ENCODE measurements at regions not wholly inside any gene's neighbourhood (a gene's known extent, or its start where the extent isn't known, plus 50 kb on each side); places are given as distances from the start of the nearest gene placed in this dataset.
"Not testable (repeated sequence)": the region's sequence is repeated elsewhere in the genome, so short reads cannot be mapped to it uniquely, and the experiment has no call there.

- no peaks in the 10 kb centered on the region for H3K9me3 ChIP-seq
- H3K27ac ChIP-seq = no peak overlapping the region
- H3K4me3 ChIP-seq = no peak overlapping the region
- no peak for ATAC-seq
- TF ChIP-seq CTCF (IDR thresholded peaks at IDR 0.05) = no peak
- H3K36me3 ChIP-seq = no peaks in the 10 kb centered on the region
- no peaks in the 10 kb centered on the region for H3K4me1 ChIP-seq
- intact Hi-C loops (cut with DNase I) = no loop called here
- DNase-seq = no peak
- no peaks in the 10 kb centered on the region for H3K27me3 ChIP-seq (ENCODE audit: low read depth)
These were observed 580.2 kb upstream of the PTPRD start for GRCh38 chr9:11192993-11193392.

GRCh38 chr9:11194246-11194645, 581.4 kb upstream of the PTPRD start:
- H3K9me3 ChIP-seq = no peaks in the 10 kb centered on the region
- TF ChIP-seq CTCF (IDR thresholded peaks at IDR 0.05) = no peak
- ATAC-seq (no peak), DNase-seq (no peak)
- no peak overlapping the region for H3K27ac ChIP-seq
- H3K36me3 ChIP-seq = no peaks in the 10 kb centered on the region
- H3K27me3 ChIP-seq (ENCODE audit: low read depth) = no peaks in the 10 kb centered on the region
- intact Hi-C loops (cut with DNase I) = no loop called here
- H3K4me3 ChIP-seq = no peak overlapping the region
- no peaks in the 10 kb centered on the region for H3K4me1 ChIP-seq

- DNase-seq = peak; percentile 20
- intact Hi-C loops (cut with DNase I) = not testable (repeated sequence)
These were observed 584.1 kb upstream of the PTPRD start for GRCh38 chr9:11196840-11197365.

GRCh38 chr9:11199335-11199734, 586.5 kb upstream of the PTPRD start:
- H3K4me1 ChIP-seq = no peaks in the 10 kb centered on the region
- no peaks in the 10 kb centered on the region for H3K9me3 ChIP-seq
- H3K36me3 ChIP-seq = no peaks in the 10 kb centered on the region
- H3K4me3 ChIP-seq = no peak overlapping the region
- no peak for DNase-seq
- intact Hi-C loops (cut with DNase I) = no loop called here
- no peak overlapping the region for H3K27ac ChIP-seq
- H3K27me3 ChIP-seq (ENCODE audit: low read depth) = no peaks in the 10 kb centered on the region
- ATAC-seq = no peak
- no peak for TF ChIP-seq CTCF (IDR thresholded peaks at IDR 0.05)

More at GRCh38 chr9:11196840-11197365, 584.1 kb upstream of the PTPRD start:
- not testable (repeated sequence) for H3K4me3 ChIP-seq; H3K27ac ChIP-seq; H3K27me3 ChIP-seq (ENCODE audit: low read depth); H3K4me1 ChIP-seq; H3K9me3 ChIP-seq; H3K36me3 ChIP-seq; ATAC-seq

GRCh38 chr9:11204521-11204920, 591.7 kb upstream of the PTPRD start:
- Histone ChIP-seq H3K27me3 (ENCODE audit: low read depth) (no peaks in the 10 kb centered on the region), H3K4me3 (no peak overlapping the region), H3K4me1 (no peaks in the 10 kb centered on the region), H3K27ac (no peak overlapping the region), H3K9me3 (no peaks in the 10 kb centered on the region), H3K36me3 (no peaks in the 10 kb centered on the region)
- intact Hi-C loops (cut with DNase I) = no loop called here
- DNase-seq = no peak
- no peak for TF ChIP-seq CTCF (IDR thresholded peaks at IDR 0.05)
- no peak for ATAC-seq

GRCh38 chr9:11206925-11207324, 594.1 kb upstream of the PTPRD start:
- no peaks in the 10 kb centered on the region for H3K9me3 ChIP-seq
- intact Hi-C loops (cut with DNase I) = no loop called here
- no peaks in the 10 kb centered on the region for H3K4me1 ChIP-seq
- H3K36me3 ChIP-seq = no peaks in the 10 kb centered on the region
- H3K4me3 ChIP-seq = no peak overlapping the region
- H3K27ac ChIP-seq = no peak overlapping the region
- DNase-seq (no peak), ATAC-seq (no peak)
- H3K27me3 ChIP-seq (ENCODE audit: low read depth) = no peaks in the 10 kb centered on the region
- no peak for TF ChIP-seq CTCF (IDR thresholded peaks at IDR 0.05)
